ENCODE measurements at regions not wholly inside any gene's neighbourhood (a gene's known extent, or its start where the extent isn't known, plus 50 kb on each side); places are given as distances from the start of the nearest gene placed in this dataset.
A peak's percentile ranks its signal among the peaks of the same experiment; 100 is the strongest.

- no peaks in the 10 kb centered on the region for H3K36me3 Mint-ChIP-seq (ENCODE audit: insufficient read depth, unreplicated experiment)
- CTCF ChIA-PET = interaction anchor here (0.5 to 10.9 kb wide), 48 partner anchors 10 to 519 kb away, joined by 3 to 321 read pairs (median 4); partner anchors contain the start of genes BLOC1S5 and EEF1E1
- no peaks in the 10 kb centered on the region for H3K27me3 Mint-ChIP-seq (ENCODE audit: insufficient read depth, unreplicated experiment)
- POLR2A ChIA-PET = interaction anchor here (0.6 to 1.4 kb wide), 6 partner anchors 9 to 226 kb away, joined by 3 to 15 read pairs (median 4); partner anchors contain the start of gene EEF1E1
- H3K9me3 Mint-ChIP-seq (ENCODE audit: unreplicated experiment) = no peaks in the 10 kb centered on the region
- intact Hi-C loops (cut with micrococcal nuclease) = loop anchor here (1.0 to 5.0 kb wide), 4 partner anchors 47 to 498 kb away; partner anchors contain the start of gene BLOC1S5
- no peak for TF ChIP-seq CTCF (IDR thresholded peaks at IDR 0.05; ENCODE audit: unreplicated experiment)
- no peaks in the 10 kb centered on the region for H3K4me1 Mint-ChIP-seq (ENCODE audit: insufficient read depth, unreplicated experiment)
- no TSS peak for BruUV-seq (replicated peaks)
- H3K27ac Mint-ChIP-seq (ENCODE audit: low read depth, unreplicated experiment) = no peak overlapping the region
- no peak for DNase-seq (ENCODE audit: unreplicated experiment)
- H3K4me3 Mint-ChIP-seq (ENCODE audit: unreplicated experiment) = no peak overlapping the region
These were observed 116.5 kb upstream of the EEF1E1 start for GRCh38 chr6:8218861-8219260.

DNA sequence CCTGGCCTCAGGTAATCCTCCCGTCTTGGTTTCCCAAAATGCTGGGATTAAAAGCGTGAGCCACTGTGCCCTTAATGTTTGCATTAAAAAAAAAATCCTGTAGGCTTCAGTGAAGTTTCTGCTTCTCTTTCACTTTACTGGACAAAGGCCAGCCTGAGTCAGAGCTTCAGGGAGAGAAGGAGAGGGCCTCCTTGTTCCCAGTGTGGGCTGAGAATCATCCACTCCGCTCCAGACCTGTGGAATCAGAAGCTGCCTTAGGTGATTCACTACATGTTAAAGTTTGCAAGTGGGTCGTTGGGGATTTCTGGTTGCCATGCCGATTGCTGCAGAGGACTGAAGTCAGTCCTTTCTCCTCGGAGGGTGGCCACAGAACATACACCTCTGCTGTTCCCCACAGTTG is 113.3 kb upstream of the EEF1E1 start:
- H3K27ac Mint-ChIP-seq (ENCODE audit: low read depth, unreplicated experiment) = no peak overlapping the region
- POLR2A ChIA-PET = interaction anchor here (0.6 to 0.7 kb wide), 2 partner anchors 151 to 596 kb away, joined by 3 to 4 read pairs; no protein-coding TSS in a partner anchor
- DNase-seq (ENCODE audit: unreplicated experiment) = peak; percentile 15
- H3K27me3 Mint-ChIP-seq (ENCODE audit: insufficient read depth, unreplicated experiment) = no peaks in the 10 kb centered on the region
- CTCF ChIA-PET = no interaction called here
- H3K9me3 Mint-ChIP-seq (ENCODE audit: unreplicated experiment) = no peaks in the 10 kb centered on the region
- no peaks in the 10 kb centered on the region for H3K4me1 Mint-ChIP-seq (ENCODE audit: insufficient read depth, unreplicated experiment)
- BruUV-seq (replicated peaks) = no TSS peak
- TF ChIP-seq CTCF (IDR thresholded peaks at IDR 0.05; ENCODE audit: unreplicated experiment) = no peak
- H3K36me3 Mint-ChIP-seq (ENCODE audit: insufficient read depth, unreplicated experiment) = no peaks in the 10 kb centered on the region
- intact Hi-C loops (cut with micrococcal nuclease) = loop anchor here (5.0 kb wide), 1 partner anchor 153 kb away; the partner anchor contains the start of gene BLOC1S5
- no peak overlapping the region for H3K4me3 Mint-ChIP-seq (ENCODE audit: unreplicated experiment)

GRCh38 chr6:8213995-8214394 is 111.6 kb upstream of the EEF1E1 start:
- Mint-ChIP-seq H3K4me3 (ENCODE audit: unreplicated experiment) (no peak overlapping the region), H3K27me3 (ENCODE audit: insufficient read depth, unreplicated experiment) (no peaks in the 10 kb centered on the region), H3K36me3 (ENCODE audit: insufficient read depth, unreplicated experiment) (no peaks in the 10 kb centered on the region), H3K27ac (ENCODE audit: low read depth, unreplicated experiment) (no peak overlapping the region), H3K4me1 (ENCODE audit: insufficient read depth, unreplicated experiment) (no peaks in the 10 kb centered on the region), H3K9me3 (ENCODE audit: unreplicated experiment) (no peaks in the 10 kb centered on the region)
- POLR2A ChIA-PET = interaction anchor here (0.6 to 0.7 kb wide), 3 partner anchors 12 to 504 kb away, joined by 3 read pairs; no protein-coding TSS in a partner anchor
- no TSS peak for BruUV-seq (replicated peaks)
- intact Hi-C loops (cut with micrococcal nuclease) = no loop called here
- no peak for TF ChIP-seq CTCF (IDR thresholded peaks at IDR 0.05; ENCODE audit: unreplicated experiment)
- DNase-seq (ENCODE audit: unreplicated experiment) = no peak
- CTCF ChIA-PET = interaction anchor here (1.2 to 2.1 kb wide), 3 partner anchors 47 to 83 kb away, joined by 4 to 10 read pairs (median 4); no protein-coding TSS in a partner anchor

- no peaks in the 10 kb centered on the region for H3K36me3 Mint-ChIP-seq (ENCODE audit: insufficient read depth, unreplicated experiment)
- H3K27ac Mint-ChIP-seq (ENCODE audit: low read depth, unreplicated experiment) = no peak overlapping the region
- no peaks in the 10 kb centered on the region for H3K27me3 Mint-ChIP-seq (ENCODE audit: insufficient read depth, unreplicated experiment)
- ChIA-PET CTCF (interaction anchor here (1.2 to 2.1 kb wide), 3 partner anchors 81 to 82 kb away, joined by 4 to 10 read pairs (median 8); no protein-coding TSS in a partner anchor), POLR2A (no interaction called here)
- no peaks in the 10 kb centered on the region for H3K4me1 Mint-ChIP-seq (ENCODE audit: insufficient read depth, unreplicated experiment)
- intact Hi-C loops (cut with micrococcal nuclease) = no loop called here
- no peak for TF ChIP-seq CTCF (IDR thresholded peaks at IDR 0.05; ENCODE audit: unreplicated experiment)
- DNase-seq (ENCODE audit: unreplicated experiment) = no peak
- BruUV-seq (replicated peaks) = no TSS peak
- no peaks in the 10 kb centered on the region for H3K9me3 Mint-ChIP-seq (ENCODE audit: unreplicated experiment)
- no peak overlapping the region for H3K4me3 Mint-ChIP-seq (ENCODE audit: unreplicated experiment)
These were observed 110.5 kb upstream of the EEF1E1 start for GRCh38 chr6:8212720-8213434.

Measured in MCF 10A (cell line).